SK-N-SH (cell line): ENCODE measurements at regions not wholly inside any gene's neighbourhood (a gene's known extent, or its start where the extent isn't known, plus 50 kb on each side); places are given as distances from the start of the nearest gene placed in this dataset.

Experiments used
- CTCF ChIP-seq: fragments of 200-600 bp; sonication (generic); IDR thresholded peaks from 2 replicates; pipeline ENCODE4 v1.6.1; 2017; ENCODE audit warnings: antibody characterized with exemption, mild to moderate bottlenecking, moderate library complexity
- MXI1 ChIP-seq: IDR thresholded peaks from 2 replicates; pipeline ENCODE4 v1.6.1; 2012; ENCODE audit warnings: mild to moderate bottlenecking, low read depth, low read length, improper control_type of control experiment
- POLR2AphosphoS5 ChIP-seq: IDR thresholded peaks from 2 replicates; pipeline ENCODE4 v1.6.1; 2012; ENCODE audit warnings: low read depth, low read length

GRCh38 chrX:1034717-1035116 is 177.7 kb downstream of the CRLF2 start:
- TF ChIP-seq CTCF, result no peak
- no peak for TF ChIP-seq POLR2AphosphoS5
- no peak for TF ChIP-seq MXI1
